ENCODE measurements at regions not wholly inside any gene's neighbourhood (a gene's known extent, or its start where the extent isn't known, plus 50 kb on each side); places are given as distances from the start of the nearest gene placed in this dataset.

DNA sequence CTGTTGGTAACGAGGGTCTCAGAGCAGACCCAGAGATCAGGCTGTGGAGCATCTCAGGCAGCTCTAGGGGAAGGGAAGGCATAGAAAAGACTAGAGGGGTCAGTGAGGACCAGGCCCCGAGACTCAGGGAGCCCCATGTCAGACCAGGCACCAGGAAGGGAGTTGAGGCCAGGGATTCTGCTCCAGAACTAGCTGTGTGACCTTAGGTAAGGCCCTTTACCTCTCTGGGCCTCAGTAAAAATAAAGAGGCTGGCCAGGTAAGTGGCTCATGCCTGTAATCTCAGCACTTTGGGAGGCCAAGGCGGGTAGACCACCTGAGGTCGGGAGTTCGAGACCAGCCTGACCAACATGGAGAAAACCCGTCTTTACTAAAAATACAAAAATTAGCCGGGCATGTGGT is 176.4 kb upstream of the IER5L start:
- TF ChIP-seq, protein P1, sequence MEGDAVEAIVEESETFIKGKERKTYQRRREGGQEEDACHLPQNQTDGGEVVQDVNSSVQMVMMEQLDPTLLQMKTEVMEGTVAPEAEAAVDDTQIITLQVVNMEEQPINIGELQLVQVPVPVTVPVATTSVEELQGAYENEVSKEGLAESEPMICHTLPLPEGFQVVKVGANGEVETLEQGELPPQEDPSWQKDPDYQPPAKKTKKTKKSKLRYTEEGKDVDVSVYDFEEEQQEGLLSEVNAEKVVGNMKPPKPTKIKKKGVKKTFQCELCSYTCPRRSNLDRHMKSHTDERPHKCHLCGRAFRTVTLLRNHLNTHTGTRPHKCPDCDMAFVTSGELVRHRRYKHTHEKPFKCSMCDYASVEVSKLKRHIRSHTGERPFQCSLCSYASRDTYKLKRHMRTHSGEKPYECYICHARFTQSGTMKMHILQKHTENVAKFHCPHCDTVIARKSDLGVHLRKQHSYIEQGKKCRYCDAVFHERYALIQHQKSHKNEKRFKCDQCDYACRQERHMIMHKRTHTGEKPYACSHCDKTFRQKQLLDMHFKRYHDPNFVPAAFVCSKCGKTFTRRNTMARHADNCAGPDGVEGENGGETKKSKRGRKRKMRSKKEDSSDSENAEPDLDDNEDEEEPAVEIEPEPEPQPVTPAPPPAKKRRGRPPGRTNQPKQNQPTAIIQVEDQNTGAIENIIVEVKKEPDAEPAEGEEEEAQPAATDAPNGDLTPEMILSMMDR (IDR thresholded peaks at IDR 0.05): no peak
- TF ChIP-seq ZFX (IDR thresholded peaks at IDR 0.05; ENCODE audit: borderline replicate concordance): no peak
- H3K27ac ChIP-seq: no peak overlapping the region

DNA sequence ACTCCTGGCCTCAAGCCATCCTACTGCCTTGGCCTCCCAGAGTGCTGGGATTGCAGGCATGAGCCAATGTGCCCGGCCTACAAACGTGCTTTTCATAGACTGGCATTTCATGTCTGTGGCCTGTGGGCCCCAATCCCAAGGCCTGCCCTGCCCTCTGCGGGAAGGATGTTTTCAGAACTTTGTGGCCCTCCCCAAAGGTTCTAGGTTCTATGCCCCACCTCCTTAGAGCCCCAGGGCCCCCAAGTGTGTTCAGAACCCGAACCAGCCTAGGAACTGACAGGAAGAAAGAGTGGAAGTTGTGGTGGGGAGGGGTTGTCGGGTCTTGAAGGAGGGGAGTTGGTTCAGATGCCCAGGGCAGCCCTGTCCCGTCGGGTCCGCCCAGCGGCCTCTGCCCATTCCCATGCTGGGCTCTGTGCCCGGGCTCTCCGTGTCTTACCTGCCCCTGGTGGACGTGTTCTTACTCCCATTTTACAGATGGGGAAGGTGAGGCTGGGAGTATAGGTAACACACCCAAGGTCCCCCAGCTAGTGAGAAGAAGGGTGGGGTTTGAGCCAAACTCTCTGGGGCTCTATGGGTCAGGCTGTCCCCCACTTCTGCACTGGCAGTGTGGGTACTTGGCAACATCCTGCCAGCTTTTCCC is 175.8 kb upstream of the IER5L start:
- TF ChIP-seq, protein P1 (IDR thresholded peaks at IDR 0.05): no peak
- TF ChIP-seq ZFX (IDR thresholded peaks at IDR 0.05; ENCODE audit: borderline replicate concordance): no peak

GRCh38 chr9:129352146-129352865 is 174.2 kb upstream of the IER5L start:
- no peak for TF ChIP-seq ZFX (IDR thresholded peaks at IDR 0.05; ENCODE audit: borderline replicate concordance)
- TF ChIP-seq, protein P1 (IDR thresholded peaks at IDR 0.05): no peak
- H3K27ac ChIP-seq: no peak overlapping the region

More for the DNA sequence above, 175.8 kb upstream of the IER5L start:
- H3K27ac ChIP-seq: no peak overlapping the region

GRCh38 chr9:129351642-129352145 is 173.6 kb upstream of the IER5L start:
- TF ChIP-seq, protein P1 (IDR thresholded peaks at IDR 0.05): no peak
- no peak for TF ChIP-seq ZFX (IDR thresholded peaks at IDR 0.05; ENCODE audit: borderline replicate concordance)
- no peak overlapping the region for H3K27ac ChIP-seq

DNA sequence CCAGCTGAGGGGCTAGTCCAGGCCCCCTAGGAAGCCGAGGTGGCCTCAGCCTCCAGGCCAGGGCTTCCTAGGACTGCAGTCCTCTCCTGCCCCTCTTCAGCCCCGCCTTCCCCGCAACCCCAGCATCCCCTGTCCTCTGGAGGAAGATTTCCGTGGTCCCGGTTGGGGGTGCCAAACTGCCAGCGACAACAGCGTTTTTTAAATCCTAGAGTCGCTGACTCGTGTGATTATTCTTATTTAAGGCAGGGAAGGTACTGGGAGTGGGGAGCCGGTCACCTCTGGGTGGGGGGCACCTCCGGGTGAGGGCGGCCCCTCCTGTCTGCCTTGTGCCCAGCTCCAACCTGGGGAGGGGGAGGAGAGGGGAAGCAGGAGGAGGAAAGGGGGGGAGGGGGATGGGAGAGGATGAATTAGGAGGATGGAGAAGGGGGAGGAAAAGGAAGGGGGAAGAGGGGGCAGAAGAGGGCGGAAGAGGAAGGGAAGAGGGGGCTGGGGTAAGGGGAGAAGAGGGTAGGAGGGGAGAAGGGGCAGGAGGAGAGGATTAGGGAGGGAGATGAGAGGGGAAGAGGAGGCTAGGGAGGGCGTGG is 173.1 kb upstream of the IER5L start:
- no peak overlapping the region for H3K27ac ChIP-seq

DNA sequence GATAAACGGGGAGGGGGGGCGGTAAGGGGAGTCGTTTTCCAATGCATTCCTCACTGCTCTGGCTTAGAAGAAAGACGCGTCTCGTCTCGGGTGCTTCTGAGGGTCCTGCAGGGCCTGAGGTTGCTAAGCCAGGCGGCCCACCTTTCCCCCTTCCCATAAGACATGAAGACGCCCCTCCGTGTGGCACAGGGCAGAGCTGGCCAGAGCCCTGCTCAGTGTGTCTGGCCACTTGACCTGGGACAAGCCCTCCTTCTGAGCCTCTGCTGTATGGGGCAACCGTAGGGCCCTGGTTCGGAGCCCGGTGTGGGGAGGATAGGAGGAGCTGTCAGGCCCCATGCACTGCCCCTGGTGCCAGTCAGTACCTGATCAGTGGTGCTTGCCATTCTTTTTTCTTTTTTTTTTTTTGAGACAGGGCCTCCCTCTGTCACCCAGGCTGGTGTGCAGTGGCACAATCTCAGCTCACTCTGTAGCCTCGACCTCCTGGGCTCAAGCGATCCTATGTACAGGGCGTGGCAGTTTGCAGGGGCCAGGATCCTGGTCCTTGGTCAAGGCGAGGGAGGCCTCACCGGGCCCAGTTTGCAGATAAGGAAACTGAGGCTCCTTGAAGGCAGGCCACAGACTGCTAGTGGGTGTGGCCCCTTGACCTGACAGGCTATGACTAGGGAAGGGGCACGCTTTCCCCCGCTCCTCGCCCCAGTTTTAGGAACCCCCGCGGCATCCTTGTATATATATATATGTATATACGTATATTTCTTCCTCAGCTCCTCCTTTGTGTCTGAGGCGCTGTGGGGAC is 172.3 kb upstream of the IER5L start:
- no peak overlapping the region for H3K27ac ChIP-seq
- no peak for TF ChIP-seq ZFX (IDR thresholded peaks at IDR 0.05; ENCODE audit: borderline replicate concordance)
- TF ChIP-seq, protein P1 (IDR thresholded peaks at IDR 0.05): no peak

More for the DNA sequence above, 173.1 kb upstream of the IER5L start:
- no peak for TF ChIP-seq ZFX (IDR thresholded peaks at IDR 0.05; ENCODE audit: borderline replicate concordance)
- TF ChIP-seq, protein P1 (IDR thresholded peaks at IDR 0.05): no peak

Measured in 22Rv1 (cell line).